PC-9 (cell line): ENCODE measurements at regions not wholly inside any gene's neighbourhood (a gene's known extent, or its start where the extent isn't known, plus 50 kb on each side); places are given as distances from the start of the nearest gene placed in this dataset.

ENCODE experiments used
- CTCF ChIP-seq: fragments of 200-600 bp; sonication (generic); conservative IDR thresholded peaks from 2 replicates; pipeline ENCODE4 v1.6.1; 2017; ENCODE audit warnings: mixed run types, antibody characterized with exemption, mild to moderate bottlenecking, moderate library complexity
- EZH2 ChIP-seq: fragments of 200-600 bp; sonication (generic); IDR thresholded peaks from 2 replicates; pipeline ENCODE4 v1.8.0; 2017; ENCODE audit warnings: antibody characterized with exemption, low read depth

GRCh38 chr6:132224943-132225342, 176.3 kb downstream of the MOXD1 start:
- TF ChIP-seq CTCF (no peak), EZH2 (no peak)
